H1 (cell line): ENCODE measurements at regions not wholly inside any gene's neighbourhood (a gene's known extent, or its start where the extent isn't known, plus 50 kb on each side); places are given as distances from the start of the nearest gene placed in this dataset.

Experiments
- CTCF ChIA-PET: fragments of 300-600 bp; sonication (Branson Sonifier 250); formaldehyde crosslinking; loops from one replicate; lab custom pipeline; 2021; ENCODE audit not compliant: partially characterized antibody; lab: Charles Lee
- POLR2A ChIA-PET: fragments of 300-600 bp; sonication (Branson Sonifier 250); formaldehyde crosslinking; loops from one replicate; lab custom pipeline; 2021; ENCODE audit warnings: inconsistent platforms; ENCODE audit not compliant: partially characterized antibody; lab: Charles Lee
- DNase-seq, 2 experiments: peaks; one replicate each; pipeline versions ENCODE4 v3.0.0 to v3.0.0-alpha.2; 2010 to 2022; ENCODE audit warnings: low spot score in 2 of 2, low read depth in 1 of 2, mixed read lengths in 1 of 2
- FAIRE-seq: peaks from 2 replicates; lab custom pipeline; 2011; peaks lifted over from hg19 to GRCh38; lab: Jason Lieb, UNC
- H2AFZ ChIP-seq: 2 replicates; pipeline ENCODE4 v1.8.1; 2012; ENCODE audit warnings: low read length, inconsistent platforms
- H2AK5ac ChIP-seq: 2 replicates; pipeline ENCODE4 v1.6.1; 2013; ENCODE audit warnings: low read depth, low read length
- H2BK120ac ChIP-seq: replicated peaks from 2 replicates; pipeline ENCODE3; 2013; ENCODE audit warnings: low read depth, low read length, inconsistent platforms
- H2BK12ac ChIP-seq: 2 replicates; pipeline ENCODE4 v1.6.1; 2013; ENCODE audit warnings: low read depth, low read length
- H2BK15ac ChIP-seq: 2 replicates; pipeline ENCODE4 v1.6.1; 2013; ENCODE audit warnings: low read length
- H2BK20ac ChIP-seq: 2 replicates; pipeline ENCODE4 v1.6.1; 2013; ENCODE audit warnings: low read length
- H2BK5ac ChIP-seq: 2 replicates; pipeline ENCODE4 v1.6.1; 2013; ENCODE audit warnings: low read depth, low read length
- H3K14ac ChIP-seq: 2 replicates; pipeline ENCODE4 v1.6.1; 2013; ENCODE audit warnings: inconsistent platforms; ENCODE audit not compliant: insufficient read length
- H3K18ac ChIP-seq: 2 replicates; pipeline ENCODE4 v1.6.1; 2013; ENCODE audit warnings: low read length; ENCODE audit errors: extremely low read depth
- H3K23ac ChIP-seq: 2 replicates; pipeline ENCODE4 v1.6.1; 2013; ENCODE audit warnings: inconsistent platforms; ENCODE audit not compliant: insufficient read length
- H3K23me2 ChIP-seq: 2 replicates; pipeline ENCODE4 v1.6.1; 2013; ENCODE audit warnings: low read depth, low read length
- H3K27ac ChIP-seq: 2 replicates; pipeline ENCODE4 v1.6.1; 2011; ENCODE audit warnings: low read depth, low read length, inconsistent platforms
- H3K27me3 ChIP-seq, 4 experiments: replicated peaks in 1 of 4; 1 replicate in 1 of 4; 2 replicates in 3 of 4; pipeline versions ENCODE4 v1.6.1 to v1.8.1; 2011 to 2013; ENCODE audit warnings: low read length in 3 of 4, mild to moderate bottlenecking in 3 of 4, inconsistent platforms in 2 of 4, mixed read lengths in 2 of 4, moderate library complexity in 1 of 4; ENCODE audit not compliant: control insufficient read depth in 3 of 4, insufficient read depth in 3 of 4; ENCODE audit errors: extremely low read depth in 1 of 4
- H3K36me3 ChIP-seq, 4 experiments: 2 replicates each; pipeline versions ENCODE4 v1.6.1 to v1.8.1; 2011 to 2013; ENCODE audit warnings: mild to moderate bottlenecking in 4 of 4, low read length in 3 of 4, moderate library complexity in 2 of 4, control low read depth in 1 of 4, inconsistent platforms in 1 of 4; ENCODE audit not compliant: insufficient read depth in 4 of 4, control insufficient read depth in 2 of 4
- H3K4ac ChIP-seq: replicated peaks from 2 replicates; pipeline ENCODE3; 2013; ENCODE audit warnings: low read length, low read depth, mixed read lengths, inconsistent platforms; ENCODE audit not compliant: insufficient read length
- H3K4me1 ChIP-seq, 4 experiments: replicated peaks in 1 of 4; 1 replicate in 1 of 4; 2 replicates in 3 of 4; pipeline versions ENCODE4 v1.6.1 to v1.8.1; 2011 to 2013; ENCODE audit warnings: low read length in 3 of 4, inconsistent platforms in 2 of 4, mixed read lengths in 1 of 4; ENCODE audit not compliant: insufficient read depth in 4 of 4, control insufficient read depth in 3 of 4
- H3K4me2 ChIP-seq, 2 experiments: 2 replicates each; pipeline versions ENCODE4 v1.6.1 to v1.8.1; 2011 to 2013; ENCODE audit warnings: low read depth in 2 of 2, low read length in 2 of 2, control low read depth in 1 of 2, inconsistent platforms in 1 of 2, mild to moderate bottlenecking in 1 of 2; ENCODE audit not compliant: insufficient read depth in 1 of 2
- H3K4me3 ChIP-seq, 4 experiments: fragments of 200-600, 300-600 bp in 1 of 4; sonication (generic), shearing (Covaris generic), sonication (Bioruptor Twin) in 1 of 4; 2 replicates each; pipeline versions ENCODE4 v1.5.1 to v1.8.1; 2011 to 2016; ENCODE audit warnings: low read length in 4 of 4, low read depth in 3 of 4, control low read depth in 2 of 4, inconsistent platforms in 2 of 4, mild to moderate bottlenecking in 2 of 4, mixed read lengths in 1 of 4, moderate library complexity in 1 of 4; ENCODE audit not compliant: insufficient read depth in 2 of 4; ENCODE audit errors: extremely low read depth in 1 of 4
- H3K56ac ChIP-seq: replicated peaks from 2 replicates; pipeline ENCODE3; 2013; ENCODE audit warnings: low read depth, mild to moderate bottlenecking, mixed read lengths, low read length, inconsistent platforms; ENCODE audit not compliant: insufficient read length
- H3K79me1 ChIP-seq: 2 replicates; pipeline ENCODE4 v1.6.1; 2013; ENCODE audit warnings: low read depth, low read length, control low read depth
- H3K79me2 ChIP-seq, 2 experiments: 2 replicates each; pipeline versions ENCODE4 v1.6.1 to v1.8.1; 2012 to 2013; ENCODE audit warnings: low read length in 2 of 2, mild to moderate bottlenecking in 2 of 2, inconsistent platforms in 1 of 2; ENCODE audit not compliant: insufficient read depth in 2 of 2, control insufficient read depth in 1 of 2
- H3K9ac ChIP-seq, 4 experiments: replicated peaks in 1 of 4; 1 replicate in 1 of 4; 2 replicates in 3 of 4; pipeline versions ENCODE4 v1.6.1 to v1.8.1; 2011 to 2013; ENCODE audit warnings: low read depth in 3 of 4, low read length in 3 of 4, control low read depth in 2 of 4, mild to moderate bottlenecking in 2 of 4, moderate library complexity in 2 of 4, inconsistent platforms in 1 of 4; ENCODE audit errors: extremely low read depth in 1 of 4
- H3K9me3 ChIP-seq, 2 experiments: 2 replicates each; pipeline versions ENCODE4 v1.6.1 to v1.8.1; 2012 to 2013; ENCODE audit warnings: mild to moderate bottlenecking in 2 of 2, moderate library complexity in 2 of 2, control low read depth in 1 of 2, inconsistent platforms in 1 of 2, low read depth in 1 of 2, low read length in 1 of 2, mixed read lengths in 1 of 2; ENCODE audit not compliant: insufficient read depth in 2 of 2
- H4K20me1 ChIP-seq, 2 experiments: replicated peaks in 1 of 2; 2 replicates each; pipeline versions ENCODE3 to v1.8.1; 2011 to 2013; ENCODE audit warnings: inconsistent platforms in 2 of 2, low read length in 2 of 2, mild to moderate bottlenecking in 1 of 2; ENCODE audit not compliant: insufficient read depth in 2 of 2, control insufficient read depth in 1 of 2
- H4K5ac ChIP-seq: 2 replicates; pipeline ENCODE4 v1.6.1; 2013; ENCODE audit warnings: low read length, low read depth, mixed read lengths, inconsistent platforms; ENCODE audit not compliant: insufficient read length
- H4K8ac ChIP-seq: 2 replicates; pipeline ENCODE4 v1.8.0; 2013; ENCODE audit warnings: mild to moderate bottlenecking, moderate library complexity, low read length, inconsistent platforms; ENCODE audit not compliant: insufficient read depth; ENCODE audit errors: extremely low read depth
- H4K91ac ChIP-seq: replicated peaks from 2 replicates; pipeline ENCODE3; 2013; ENCODE audit warnings: low read length, mixed read lengths, inconsistent platforms; ENCODE audit not compliant: insufficient read length
- SIN3A ChIP-seq, 2 experiments: IDR thresholded peaks in 1 of 2; conservative IDR thresholded peaks in 1 of 2; 2 replicates each; pipeline ENCODE4 v1.6.1; 2011 to 2012; ENCODE audit warnings: low read length in 2 of 2, improper control_type of control experiment in 1 of 2, low read depth in 1 of 2, mild to moderate bottlenecking in 1 of 2
- WGBS, 2 experiments: shearing (Covaris generic) in 1 of 2; methylation state at CpG; one replicate each; pipeline versions ENCODE4 v1.1.6 to v1.1.7; 2013 to 2015; ENCODE audit warnings: low lambda C conversion rate in 2 of 2, mixed read lengths in 2 of 2, inconsistent platforms in 1 of 2, low coverage in 1 of 2, missing lambda C conversion rate in 1 of 2; ENCODE audit not compliant: insufficient replicate concordance in 2 of 2, insufficient coverage in 1 of 2, insufficient read length in 1 of 2; ENCODE audit errors: extremely low coverage in 1 of 2, missing lambda C conversion rate in 1 of 2; 5-methylcytosine and 5-hydroxymethylcytosine counted together

GRCh38 chr11:70597751-70598625 is 199.7 kb downstream of the CTTN start:
- no peaks in the 10 kb centered on the region for H3K23me2 ChIP-seq
- no peaks in the 10 kb centered on the region for H3K27me3 ChIP-seq
- no peak overlapping the region for H2BK20ac ChIP-seq
- no peak overlapping the region for H2BK120ac ChIP-seq
- no peak overlapping the region for H3K4me2 ChIP-seq
- H4K20me1 ChIP-seq, result peaks cover 2 to 4% of the 10 kb centered on the region in 2 experiments
- POLR2A ChIA-PET, result no interaction called here
- H4K5ac ChIP-seq, result no peak overlapping the region
- no peak for FAIRE-seq
- peaks cover 0 to 5% (median under 1%) of the 10 kb centered on the region in 4 experiments; a peak in 4 of 7 replicates for H3K4me1 ChIP-seq
- no peak overlapping the region for H3K9ac ChIP-seq
- TF ChIP-seq SIN3A (conservative IDR thresholded peaks at IDR 0.05 in 1 of 2, IDR thresholded peaks at IDR 0.05 in 1 of 2; ENCODE audit: low read depth in 1 of 2, low read length in 2 of 2), result no peak
- H2BK15ac ChIP-seq, result no peak overlapping the region
- H3K27ac ChIP-seq, result no peak overlapping the region
- no peaks in the 10 kb centered on the region for H3K36me3 ChIP-seq
- no peak overlapping the region for H3K23ac ChIP-seq
- 92% methylated on average over 16 of the region's 20 CpGs; no CpG with 5 or more reads in 1 of the 2 experiments for WGBS, 2 experiments
- H3K18ac ChIP-seq, result no peak overlapping the region
- no peak overlapping the region for H4K91ac ChIP-seq
- no peaks in the 10 kb centered on the region for H3K79me2 ChIP-seq
- CTCF ChIA-PET, result interaction anchor here (0.6 to 1.7 kb wide), 5 partner anchors 9 to 85 kb away, joined by 3 to 4 read pairs (median 4); no protein-coding TSS in a partner anchor
- no peak overlapping the region for H2AFZ ChIP-seq
- H3K79me1 ChIP-seq, result peaks cover 4% of the 10 kb centered on the region; the same call in 1 of the 2 replicates
- no peak overlapping the region for H4K8ac ChIP-seq
- no peak overlapping the region for H3K4ac ChIP-seq
- no peak overlapping the region for H2BK12ac ChIP-seq
- no peaks in the 10 kb centered on the region for H3K9me3 ChIP-seq
- H2AK5ac ChIP-seq, result no peak overlapping the region
- no peak overlapping the region for H3K4me3 ChIP-seq
- DNase-seq, result no peak
- no peak overlapping the region for H3K14ac ChIP-seq
- H2BK5ac ChIP-seq, result no peak overlapping the region
- H3K56ac ChIP-seq, result no peak overlapping the region
